ENCODE measurements at regions not wholly inside any gene's neighbourhood (a gene's known extent, or its start where the extent isn't known, plus 50 kb on each side); places are given as distances from the start of the nearest gene placed in this dataset.

DNA sequence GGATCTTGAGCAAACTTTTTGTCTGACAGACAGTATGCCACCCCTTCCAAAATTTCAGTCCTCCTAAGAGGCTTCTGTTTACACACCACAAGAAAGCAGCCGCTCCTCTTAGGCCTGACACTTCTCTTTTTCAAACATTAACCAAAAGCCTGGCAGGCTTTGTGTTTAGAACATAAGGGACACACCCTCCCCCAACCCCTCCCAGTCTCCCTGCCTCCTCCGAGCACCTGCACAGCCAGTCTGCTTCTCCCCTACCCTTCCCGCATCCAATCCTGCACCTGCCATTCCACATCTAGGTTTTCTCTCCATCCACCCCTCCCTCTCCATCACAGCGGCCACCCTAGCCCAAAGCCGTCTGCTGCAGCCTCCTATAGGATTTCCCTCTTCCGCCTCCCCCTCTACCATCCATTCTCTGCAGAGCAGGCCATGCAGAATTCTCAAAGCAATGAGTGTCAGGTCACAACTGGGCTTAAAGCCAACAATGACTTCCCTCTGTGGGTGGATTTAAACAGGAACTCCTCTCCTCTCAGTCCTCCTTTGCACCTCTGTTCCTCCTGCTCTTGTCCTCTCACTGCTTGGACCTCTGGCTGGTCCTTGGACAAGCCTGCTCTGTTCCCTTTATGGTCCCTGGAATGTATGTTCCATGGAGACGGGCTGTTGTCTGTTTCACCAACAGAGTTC, 478.2 kb downstream of the NPHP4 start:
- no peak overlapping the region for H3K27ac ChIP-seq (ENCODE audit: low read depth, low read length)
- WGBS, 3 donors = 31 to 49% (median 43%) methylated on average over 7 of the region's 7 CpGs

DNA sequence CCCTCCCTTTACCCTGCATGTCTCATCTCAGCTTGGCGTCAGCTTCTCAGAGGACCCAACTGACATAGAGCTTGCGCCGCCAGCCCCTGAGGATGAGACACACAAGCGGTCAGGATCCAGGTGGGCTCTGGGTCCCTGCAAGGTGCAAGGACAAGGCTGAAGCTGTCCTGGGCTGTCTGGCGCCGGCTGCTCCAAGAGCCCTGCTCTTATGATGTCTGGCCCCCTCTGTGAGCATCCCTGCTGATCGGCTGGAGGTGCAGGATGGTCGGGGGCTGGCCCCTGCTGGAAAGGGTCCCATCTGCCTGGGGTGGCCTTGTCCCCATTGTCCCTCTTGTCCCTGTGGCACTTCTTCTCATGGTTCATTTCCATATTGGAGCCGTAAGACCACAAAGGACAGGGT, 479.0 kb downstream of the NPHP4 start:
- H3K27ac ChIP-seq (ENCODE audit: low read depth, low read length) = no peak overlapping the region

DNA sequence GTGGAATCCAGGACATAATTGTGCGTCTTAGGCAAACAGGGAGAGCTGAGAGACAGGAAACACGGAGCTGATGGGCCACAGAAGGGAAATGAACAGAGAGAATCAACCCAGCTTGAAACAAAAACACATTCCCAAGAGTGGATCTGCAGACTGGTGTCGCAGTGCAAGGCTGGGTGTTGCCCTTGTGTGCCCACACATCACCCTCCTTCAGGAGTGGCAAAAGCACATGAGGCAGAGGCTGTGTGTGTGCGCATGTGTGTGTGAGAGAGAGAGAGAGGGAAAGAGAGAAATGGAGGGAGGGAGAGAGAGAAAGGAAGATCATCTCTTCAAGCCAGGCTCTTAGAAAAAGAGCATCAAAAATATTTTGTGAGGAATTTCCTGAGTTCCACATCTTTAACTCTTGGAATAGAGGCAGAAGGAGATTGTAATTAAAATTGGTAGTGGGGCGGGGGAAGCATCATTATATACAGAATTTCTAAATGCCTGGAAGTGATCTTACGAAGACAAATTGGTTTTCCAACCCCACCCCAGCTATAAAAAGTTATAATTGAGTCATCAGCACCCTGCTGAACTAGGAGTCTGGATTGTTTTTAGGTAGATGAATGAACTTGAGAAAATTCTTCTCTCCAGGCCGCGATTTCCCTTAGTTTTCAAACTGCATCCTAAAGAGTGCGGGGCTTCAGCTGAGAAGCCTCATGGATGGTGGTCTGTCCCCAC, 480.7 kb downstream of the NPHP4 start:
- no peak overlapping the region for H3K27ac ChIP-seq (ENCODE audit: low read depth, low read length)
- WGBS, 3 donors = 73 to 74% (median 73%) methylated on average over 9 of the region's 9 CpGs

More for the DNA sequence above, 479.0 kb downstream of the NPHP4 start:
- WGBS, 3 donors = 90 to 92% (median 91%) methylated on average over 9 of the region's 9 CpGs

DNA sequence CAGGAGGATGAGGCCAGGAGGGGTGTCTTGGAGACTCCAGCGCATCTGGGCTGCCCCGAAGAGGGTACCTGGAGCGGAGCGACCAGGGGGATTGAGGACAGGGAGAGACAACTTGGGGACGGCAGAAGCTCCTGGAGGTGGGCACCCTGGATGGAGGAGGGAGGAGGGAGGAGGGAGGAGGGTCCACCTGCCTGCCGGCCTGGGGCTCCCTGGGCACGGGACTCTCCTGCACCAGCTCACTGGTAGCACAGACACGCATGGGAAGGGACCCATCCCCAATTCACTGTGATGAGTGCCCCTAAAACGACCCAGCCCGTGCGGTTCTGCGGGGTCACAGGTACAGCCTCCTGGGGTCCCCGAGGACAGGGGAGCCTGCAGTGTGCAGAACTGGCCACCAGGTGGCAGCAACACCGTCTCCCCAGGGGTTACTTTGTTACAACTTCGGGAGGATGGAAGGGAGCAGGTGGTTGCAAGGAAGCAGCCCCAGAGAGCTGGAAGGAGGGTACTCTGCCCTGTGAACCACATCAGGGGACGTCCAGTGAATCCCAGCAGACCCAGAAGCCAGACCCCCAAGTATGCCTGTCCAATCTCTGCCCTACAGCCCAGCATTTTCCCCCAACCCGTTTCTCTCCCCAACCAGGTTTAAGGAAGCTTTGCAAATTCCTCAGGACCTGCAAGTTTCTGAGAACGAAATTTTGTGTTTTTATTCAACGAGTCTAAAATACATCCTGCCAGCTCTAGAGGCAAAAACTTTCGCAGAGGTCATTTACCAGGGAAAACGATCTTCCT, 482.4 kb downstream of the NPHP4 start:
- H3K27ac ChIP-seq (ENCODE audit: low read depth, low read length) = no peak overlapping the region
- WGBS, 3 donors = 28 to 37% (median 33%) methylated on average over 20 to 21 of the region's 21 CpGs

DNA sequence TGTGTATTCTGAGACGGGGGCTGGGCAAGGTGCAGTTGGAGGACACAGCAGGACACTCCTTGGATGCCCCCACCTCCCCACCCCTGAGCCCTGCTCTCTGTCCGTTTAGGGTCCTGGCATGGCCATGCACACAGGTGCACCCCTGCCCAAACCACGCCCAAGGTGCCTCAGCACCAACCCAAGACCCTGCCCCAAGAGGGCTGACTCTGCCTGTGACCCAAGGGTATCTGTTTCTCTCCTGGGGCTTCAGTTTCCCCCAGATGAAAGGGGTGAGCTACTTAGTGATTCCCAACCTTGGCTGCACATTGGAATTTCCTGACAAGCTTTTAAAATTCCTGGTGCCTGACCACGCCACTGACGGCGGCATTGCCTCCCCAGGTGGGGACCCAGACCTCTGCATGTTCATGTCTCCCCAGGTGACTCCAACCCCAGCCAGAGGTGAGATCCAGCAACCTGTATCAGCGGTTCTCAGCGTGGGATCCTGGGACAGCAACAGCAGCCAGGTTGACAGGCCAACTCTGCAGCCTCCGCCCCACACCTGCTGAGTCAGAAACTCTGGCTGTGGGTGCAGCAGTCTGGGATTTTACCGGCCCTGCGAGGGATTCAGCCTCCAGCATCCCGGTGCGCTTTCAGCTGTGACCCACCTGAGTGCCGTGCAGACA, 483.4 kb downstream of the NPHP4 start:
- no peak overlapping the region for H3K27ac ChIP-seq (ENCODE audit: low read depth, low read length)
- WGBS, 3 donors = 70 to 85% (median 83%) methylated on average over 13 to 14 of the region's 14 CpGs

DNA sequence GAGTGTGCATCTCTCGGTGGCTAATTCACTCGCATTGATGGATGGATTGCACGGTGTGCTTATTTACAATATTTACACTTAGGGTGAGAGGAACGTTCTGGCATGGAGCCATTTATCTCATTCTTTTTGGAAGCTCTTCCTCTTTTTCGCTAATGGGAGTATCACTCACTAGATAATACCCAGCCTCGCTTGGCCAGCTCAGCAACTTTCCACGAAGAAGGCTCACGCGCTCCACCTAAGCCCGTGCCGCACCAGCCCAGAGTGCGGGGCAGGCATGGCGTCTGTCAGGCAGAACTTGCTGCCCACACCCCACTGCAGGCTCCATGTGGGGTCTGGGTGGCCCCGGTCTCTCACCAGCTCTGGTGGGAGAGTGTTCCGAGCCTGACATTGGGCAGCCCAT, 484.9 kb downstream of the NPHP4 start:
- H3K27ac ChIP-seq (ENCODE audit: low read depth, low read length) = no peak overlapping the region
- WGBS, 3 donors = 42 to 53% (median 47%) methylated on average over 15 of the region's 15 CpGs

DNA sequence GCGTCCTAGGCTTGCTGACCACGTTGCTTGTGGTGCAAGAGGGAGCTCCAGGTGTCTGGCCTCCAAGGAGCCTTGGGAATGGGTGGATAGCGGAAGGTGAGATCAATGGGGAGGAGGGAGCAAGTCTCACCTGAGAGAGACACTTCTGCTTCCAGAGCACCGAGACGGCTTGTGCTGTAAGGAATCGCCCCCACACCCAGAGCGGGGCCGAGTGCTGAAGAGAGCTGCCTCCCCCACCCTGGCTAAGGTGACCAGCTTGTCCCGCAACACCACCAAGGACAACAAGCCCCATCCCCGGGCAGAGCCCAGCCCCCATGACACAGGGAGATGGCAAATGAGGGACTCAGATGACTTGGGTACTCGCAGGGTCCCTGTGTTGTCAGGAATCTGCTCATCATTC, 485.6 kb downstream of the NPHP4 start:
- no peak overlapping the region for H3K27ac ChIP-seq (ENCODE audit: low read depth, low read length)
- 66 to 84% (median 75%) methylated on average over 11 of the region's 11 CpGs for WGBS, 3 donors

DNA sequence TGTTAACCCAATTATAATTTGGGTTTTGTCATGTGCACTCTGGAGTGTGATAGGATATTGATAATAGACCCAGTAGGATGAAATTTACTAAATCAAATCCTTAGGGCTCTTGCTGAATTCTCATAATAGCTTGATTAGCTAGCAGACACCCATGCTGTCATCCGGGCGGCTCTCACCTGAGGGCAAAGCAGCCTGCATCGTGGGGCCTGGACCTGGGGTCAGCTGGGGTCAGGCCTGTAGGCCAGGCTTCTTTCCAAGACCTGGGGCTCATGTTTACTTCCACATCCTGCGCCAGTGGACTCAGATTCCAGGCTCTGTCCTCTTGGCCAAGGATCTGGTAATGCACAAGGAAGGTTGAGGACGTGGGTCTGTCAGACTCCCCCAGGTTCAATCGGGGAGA, 486.3 kb downstream of the NPHP4 start:
- WGBS, 3 donors = 64 to 76% (median 75%) methylated on average over 6 of the region's 6 CpGs
- no peak overlapping the region for H3K27ac ChIP-seq (ENCODE audit: low read depth, low read length)

DNA sequence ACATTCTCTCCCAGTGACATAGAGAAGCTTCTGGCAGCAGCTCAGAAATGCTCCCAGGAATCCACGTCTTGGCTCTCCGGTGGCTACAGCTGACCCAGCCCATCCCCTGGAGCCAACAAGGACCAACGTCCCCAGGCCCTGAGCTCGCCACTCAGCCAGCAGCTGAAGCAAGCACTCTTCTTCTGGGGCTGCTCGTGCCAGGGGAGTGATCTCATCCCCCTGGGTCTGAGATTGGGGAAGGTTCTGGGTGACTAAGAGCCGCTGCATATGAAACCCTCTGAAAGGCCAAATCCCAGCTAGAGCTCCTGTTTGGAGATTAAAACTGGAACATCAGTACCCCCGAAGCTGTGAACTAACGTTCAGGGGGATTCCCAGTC, 487.9 kb downstream of the NPHP4 start:
- 48 to 61% (median 60%) methylated on average over 8 of the region's 8 CpGs for WGBS, 3 donors
- H3K27ac ChIP-seq (ENCODE audit: low read depth, low read length) = no peak overlapping the region

DNA sequence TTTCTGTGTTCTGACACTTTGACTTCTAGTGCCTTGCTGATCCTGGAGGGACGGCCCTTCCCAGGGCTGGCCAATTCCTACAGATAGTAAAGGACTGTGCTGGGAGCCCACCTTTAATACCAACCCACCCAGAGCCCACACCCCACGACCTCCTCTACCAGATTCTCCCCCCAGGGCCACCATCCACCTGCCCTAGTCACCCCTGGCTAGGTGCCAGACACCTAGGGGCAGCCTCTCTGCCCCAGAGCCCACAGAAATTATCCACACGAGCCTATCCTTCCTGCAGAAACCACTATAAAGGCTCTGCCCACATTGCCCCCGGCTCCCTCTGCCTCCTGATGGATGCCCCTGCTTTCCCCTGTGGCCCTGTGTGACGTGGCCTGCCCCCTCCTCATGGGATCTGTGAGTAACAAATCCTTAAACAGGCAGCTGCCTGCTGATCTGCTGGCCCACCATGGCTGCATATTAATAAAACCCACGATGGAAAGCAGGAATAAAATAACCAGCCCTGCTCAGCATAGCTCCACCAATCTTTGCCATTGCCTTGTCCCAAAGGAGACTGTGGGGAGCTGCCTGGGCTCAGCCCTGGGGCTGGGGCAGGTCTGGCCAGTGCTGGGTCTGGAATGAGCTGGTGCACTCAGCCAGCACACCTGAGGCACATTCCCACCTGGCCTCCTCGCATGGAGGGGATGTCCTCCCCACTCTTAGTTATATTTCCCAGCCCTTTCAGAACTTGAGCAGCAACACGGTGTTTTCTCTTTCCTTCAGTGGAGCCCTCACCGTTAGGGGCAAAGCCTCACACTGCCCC, 488.5 kb downstream of the NPHP4 start:
- 51 to 54% (median 52%) methylated on average over 9 of the region's 9 CpGs for WGBS, 3 donors
- no peak overlapping the region for H3K27ac ChIP-seq (ENCODE audit: low read depth, low read length)

DNA sequence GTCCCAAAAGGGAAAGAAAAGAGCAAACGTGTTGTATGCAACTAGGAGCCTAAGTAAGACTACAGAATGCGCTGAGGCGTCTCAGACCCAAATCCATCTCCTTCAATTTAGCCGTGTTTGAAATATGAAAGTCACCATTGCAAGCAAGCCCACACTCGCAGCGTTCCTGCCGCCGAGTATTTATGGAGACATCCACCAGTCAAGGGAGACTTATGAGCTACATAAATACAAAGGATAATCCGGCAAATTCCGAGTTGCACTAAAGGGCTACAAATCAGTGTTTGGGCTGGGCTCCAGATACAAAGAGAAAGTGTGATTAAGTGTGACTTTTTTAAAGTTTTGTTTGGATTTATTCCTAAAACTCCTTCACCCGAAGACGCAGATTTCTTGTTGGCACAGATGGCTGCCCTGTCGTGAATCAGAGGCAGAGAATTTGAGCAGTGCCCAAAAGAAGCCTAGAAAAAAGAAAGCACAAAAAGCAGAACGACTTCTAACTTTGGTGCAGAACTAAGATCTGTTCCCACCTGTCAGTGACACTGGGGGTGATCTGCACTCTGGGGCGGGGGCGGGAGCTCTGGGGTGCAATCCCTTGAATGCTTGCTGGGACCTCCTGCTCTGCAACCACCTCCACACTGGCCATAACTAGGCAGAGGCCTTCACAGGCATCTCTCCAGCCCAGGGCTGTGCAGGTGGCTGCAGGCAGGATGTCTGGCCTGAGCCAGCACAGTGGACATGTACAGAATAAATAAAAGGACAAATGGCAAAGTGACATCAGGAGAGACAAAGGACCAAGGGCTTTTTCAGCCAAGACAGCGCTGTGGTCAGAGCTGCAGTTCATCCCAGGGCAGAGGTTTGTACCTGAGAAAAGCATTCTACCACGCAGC, 489.7 kb downstream of the NPHP4 start:
- H3K27ac ChIP-seq (ENCODE audit: low read depth, low read length) = no peak overlapping the region
- WGBS, 3 donors = 56 to 71% (median 63%) methylated on average over 18 of the region's 18 CpGs

DNA sequence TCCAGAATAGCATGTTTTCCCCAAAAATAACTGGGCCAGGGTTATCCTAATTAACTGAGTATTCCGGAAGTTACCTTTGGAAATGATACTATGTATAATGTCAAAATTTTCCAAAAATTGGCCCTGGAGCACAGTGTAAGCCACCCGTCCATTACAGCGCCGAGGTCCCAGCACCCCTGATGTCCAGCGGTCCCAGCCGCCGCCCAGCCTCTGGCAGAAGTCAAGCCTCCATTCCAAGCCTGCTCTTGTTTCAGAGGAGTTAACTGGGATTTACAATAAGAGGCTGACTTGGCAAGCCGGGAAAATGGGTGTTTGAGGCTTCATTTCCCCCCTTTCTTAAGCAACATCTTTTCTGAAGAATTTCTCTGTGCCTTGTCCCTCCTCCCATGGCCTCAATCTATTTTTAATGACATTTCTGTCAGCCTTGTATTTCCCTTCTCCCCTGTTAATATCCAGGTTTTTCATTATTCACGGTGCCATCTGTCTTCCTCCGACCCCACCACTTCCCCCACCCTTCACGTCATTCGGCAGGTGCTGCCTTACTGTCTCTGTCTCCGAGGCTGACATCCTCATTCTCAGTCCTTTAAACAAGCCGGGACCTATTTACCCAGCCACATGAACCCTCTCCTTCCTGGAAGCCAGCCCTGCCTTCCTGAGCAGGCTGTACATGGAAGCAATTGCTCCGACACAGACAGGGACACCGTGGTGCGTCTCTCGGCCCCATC, 490.9 kb downstream of the NPHP4 start:
- no peak overlapping the region for H3K27ac ChIP-seq (ENCODE audit: low read depth, low read length)
- 71 to 79% (median 74%) methylated on average over 18 of the region's 18 CpGs for WGBS, 3 donors

DNA sequence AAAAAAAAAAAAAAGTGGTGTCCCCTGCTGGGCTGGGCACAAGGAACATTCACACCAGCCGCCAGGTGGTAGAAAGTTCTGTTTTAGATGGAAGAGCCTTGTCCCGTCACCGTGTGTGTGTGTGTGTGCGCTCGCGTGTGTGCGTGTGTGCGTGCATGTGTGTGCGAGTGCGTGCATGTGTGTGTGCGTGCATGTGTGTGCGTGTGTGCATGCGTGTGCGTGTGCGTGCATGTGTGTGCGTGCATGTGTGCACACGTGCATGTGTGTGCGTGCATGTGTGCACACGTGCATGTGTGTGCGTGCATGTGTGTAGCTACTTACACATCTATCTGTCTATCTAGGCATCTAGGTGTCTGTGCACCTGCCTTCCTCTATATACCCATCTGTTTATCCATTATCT, 491.7 kb downstream of the NPHP4 start:
- no peak overlapping the region for H3K27ac ChIP-seq (ENCODE audit: low read depth, low read length)
- WGBS, 3 donors = 88 to 97% (median 96%) methylated on average over 20 of the region's 20 CpGs

DNA sequence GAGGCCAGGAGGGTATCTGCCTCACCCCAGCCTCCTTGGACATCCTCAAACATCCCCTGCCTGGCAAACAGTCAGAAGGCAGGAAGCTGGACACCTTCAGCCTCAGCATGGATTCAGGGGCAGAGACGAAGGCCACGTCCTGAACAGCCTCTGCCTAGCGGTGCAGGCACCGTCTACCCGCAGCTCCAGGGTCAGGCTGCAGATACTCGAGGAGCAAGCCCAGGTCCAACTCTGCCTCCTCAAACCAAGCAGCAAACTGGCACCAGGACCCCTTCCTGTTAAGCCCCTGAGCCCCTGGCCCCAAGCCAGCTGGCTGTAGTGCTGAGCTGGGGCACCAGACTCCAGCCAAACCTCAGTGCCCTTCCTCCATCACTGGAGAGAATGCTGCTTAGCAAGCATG, 494.7 kb downstream of the NPHP4 start:
- WGBS, 3 donors = 60 to 77% (median 71%) methylated on average over 6 of the region's 6 CpGs

DNA sequence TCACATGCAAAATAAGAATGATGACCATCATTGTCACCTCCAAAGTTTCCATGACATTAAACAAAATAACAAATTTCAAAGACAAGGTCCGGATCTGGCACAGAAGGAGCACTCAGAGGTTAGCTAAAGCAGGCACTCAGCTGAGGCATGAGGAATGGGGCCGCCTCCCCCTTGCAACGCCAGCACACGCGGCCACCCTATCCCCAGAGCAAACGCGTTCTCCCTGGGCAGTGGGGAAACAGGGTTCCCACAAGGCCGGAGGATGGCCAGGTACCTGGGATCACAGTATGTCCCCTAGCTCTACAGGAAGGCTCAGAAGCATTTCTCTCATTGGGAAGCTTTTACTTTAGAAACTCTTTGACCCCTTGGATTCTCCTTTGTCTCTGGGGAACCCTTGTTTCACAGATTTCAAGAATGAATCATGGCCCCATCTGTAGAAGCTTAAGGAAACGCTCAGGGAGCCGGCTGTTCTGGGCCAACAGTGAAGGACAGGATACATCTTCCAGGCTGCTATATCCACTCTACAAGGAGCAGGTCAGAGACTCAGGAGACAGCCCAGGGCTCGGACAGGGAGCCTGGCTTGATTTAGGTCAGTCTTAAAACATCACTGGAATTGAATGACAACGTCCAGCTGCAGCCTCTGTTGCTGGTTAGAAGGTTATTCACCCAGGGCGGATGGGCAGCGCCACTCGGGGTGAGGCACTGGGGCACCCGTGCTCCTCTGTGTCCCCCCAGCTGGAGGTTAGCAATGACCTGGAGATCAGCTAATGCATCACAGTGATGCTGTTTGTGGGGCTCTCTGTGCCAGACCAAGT, 496.4 kb downstream of the NPHP4 start:
- WGBS, 3 donors = 67 to 80% (median 71%) methylated on average over 16 of the region's 16 CpGs
- no peak overlapping the region for H3K27ac ChIP-seq (ENCODE audit: low read depth, low read length)

More for the DNA sequence above, 494.7 kb downstream of the NPHP4 start:
- no peak overlapping the region for H3K27ac ChIP-seq (ENCODE audit: low read depth, low read length)

DNA sequence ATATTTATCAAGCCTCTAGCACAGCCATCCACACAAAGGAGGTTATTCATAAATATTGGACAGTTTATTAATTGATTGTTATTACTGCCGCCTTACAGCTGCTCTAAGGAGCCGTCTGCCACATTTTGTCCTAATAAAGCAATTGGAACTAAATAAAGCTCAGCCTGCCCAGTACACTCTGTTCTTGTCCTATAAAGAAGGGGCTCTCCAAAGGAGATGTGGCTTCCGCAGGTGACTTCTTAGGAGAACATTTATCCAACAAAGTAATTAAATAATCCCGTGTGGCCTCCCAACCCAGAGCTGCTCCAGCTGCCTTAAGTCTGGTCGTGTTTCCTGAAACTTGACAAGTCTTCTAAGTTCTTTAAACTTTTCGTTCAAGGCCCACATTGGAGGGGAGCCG, 497.7 kb downstream of the NPHP4 start:
- WGBS, 3 donors = 21 to 54% (median 53%) methylated on average over 7 of the region's 7 CpGs
- no peak overlapping the region for H3K27ac ChIP-seq (ENCODE audit: low read depth, low read length)
